ENCODE measurements at regions not wholly inside any gene's neighbourhood (a gene's known extent, or its start where the extent isn't known, plus 50 kb on each side); places are given as distances from the start of the nearest gene placed in this dataset.

GRCh38 chr2:193810533-193810932 is 1615.8 kb upstream of the TMEFF2 start (continued):
- TF ChIP-seq REST (IDR thresholded peaks at IDR 0.05; ENCODE audit: low read depth, low read length) (no peak), FOXM1 (IDR thresholded peaks at IDR 0.05; ENCODE audit: low read depth) (no peak), EZH2phosphoT487 (IDR thresholded peaks at IDR 0.05; ENCODE audit: borderline replicate concordance, low read depth) (no peak), RXRA (IDR thresholded peaks at IDR 0.05; ENCODE audit: borderline replicate concordance, low read depth) (0 out of 2 replicates have a peak, but pooled peaks have one; percentile 21), GABPA (IDR thresholded peaks at IDR 0.05; ENCODE audit: low read depth) (no peak), USF1 (IDR thresholded peaks at IDR 0.05; ENCODE audit: borderline replicate concordance, low read depth) (no peak), TCF12 (IDR thresholded peaks at IDR 0.05) (peak; percentile 68)

GRCh38 chr2:193808877-193809276 is 1614.1 kb upstream of the TMEFF2 start:
- Histone ChIP-seq H3K79me2 (ENCODE audit: insufficient read depth) (no peaks in the 10 kb centered on the region), H3K27me3 (ENCODE audit: insufficient read depth) (no peaks in the 10 kb centered on the region), H3K9me3 (no peaks in the 10 kb centered on the region), H3K36me3 (replicated peaks in 1 of 2; ENCODE audit: control insufficient read depth in 1 of 2, insufficient read depth in 2 of 2, low read length in 1 of 2) (no peaks in the 10 kb centered on the region), H3K9ac (no peak overlapping the region), H3K4me3 (ENCODE audit: low read depth in 2 of 2, low read length in 1 of 2) (no peak overlapping the region), H3K4me1 (ENCODE audit: control insufficient read depth in 1 of 2, insufficient read depth in 2 of 2, low read depth in 1 of 2, low read length in 1 of 2) (no peaks in the 10 kb centered on the region), H3K9me2 (no peaks in the 10 kb centered on the region; the same call in 1 of the 2 replicates), H3F3A (replicated peaks; ENCODE audit: insufficient read depth) (peaks cover 10% of the 10 kb centered on the region), H3K4me2 (no peak overlapping the region), H4K20me1 (ENCODE audit: insufficient read depth) (no peaks in the 10 kb centered on the region), H3K27ac (ENCODE audit: low read depth in 2 of 2, low read length in 1 of 2) (no peak overlapping the region), H2AFZ (ENCODE audit: low read depth) (no peak overlapping the region)
- no peak for TF ChIP-seq EP300 (IDR thresholded peaks at IDR 0.05; ENCODE audit: borderline replicate concordance in 1 of 2, low read depth in 1 of 2, low read length in 1 of 2)
- TF ChIP-seq JUND (IDR thresholded peaks at IDR 0.05), result no peak
- TF ChIP-seq MXI1 (IDR thresholded peaks at IDR 0.05; ENCODE audit: low read depth, low read length), result no peak
- no peak for TF ChIP-seq CTCF (IDR thresholded peaks at IDR 0.05)
- TF ChIP-seq ZBTB33 (IDR thresholded peaks at IDR 0.05; ENCODE audit: borderline replicate concordance, low read depth), result no peak
- TF ChIP-seq TCF12 (IDR thresholded peaks at IDR 0.05), result no peak
- TF ChIP-seq RCOR1 (IDR thresholded peaks at IDR 0.05; ENCODE audit: low read length), result no peak
- no peak for TF ChIP-seq IRF3 (IDR thresholded peaks at IDR 0.05; ENCODE audit: low read depth, low read length)
- TF ChIP-seq NRF1 (IDR thresholded peaks at IDR 0.05; ENCODE audit: low read depth, low read length), result no peak
- 91% methylated on average over 1 of the region's 1 CpG for WGBS (ENCODE audit: low lambda C conversion rate)
- POLR2A ChIA-PET, result no interaction called here
- CTCF ChIA-PET, result no interaction called here
- no peak for DNase-seq
